22Rv1 (cell line): ENCODE measurements at regions not wholly inside any gene's neighbourhood (a gene's known extent, or its start where the extent isn't known, plus 50 kb on each side); places are given as distances from the start of the nearest gene placed in this dataset.

ENCODE experiments used
- H3K27ac ChIP-seq: fragments of 450-650 bp; 2 replicates; pipeline ENCODE4 v1.5.1; 2017
- CTCF ChIP-seq: fragments of 450-650 bp; IDR thresholded peaks from 2 replicates; pipeline ENCODE4 v1.5.1; 2017; ENCODE audit warnings: mild to moderate bottlenecking
- ZFX ChIP-seq: fragments of 450-650 bp; IDR thresholded peaks from 2 replicates; pipeline ENCODE4 v1.6.1; 2017; ENCODE audit warnings: antibody characterized with exemption, borderline replicate concordance

- no peak overlapping the region for H3K27ac ChIP-seq
- TF ChIP-seq ZFX: no peak
- TF ChIP-seq CTCF: no peak
Measured at GRCh38 chr10:113479346-113480080, 73.3 kb upstream of the HABP2 start.

GRCh38 chr10:113480081-113480360 is 72.8 kb upstream of the HABP2 start:
- H3K27ac ChIP-seq: no peak overlapping the region
- TF ChIP-seq CTCF (no peak), ZFX (no peak)

GRCh38 chr10:113480851-113481502 is 71.9 kb upstream of the HABP2 start:
- TF ChIP-seq CTCF (no peak), ZFX (no peak)
- no peak overlapping the region for H3K27ac ChIP-seq

GRCh38 chr10:113484487-113484886 is 68.4 kb upstream of the HABP2 start:
- TF ChIP-seq ZFX (no peak), CTCF (no peak)
- H3K27ac ChIP-seq: no peak overlapping the region

GRCh38 chr10:113485736-113486135 is 67.1 kb upstream of the HABP2 start:
- TF ChIP-seq CTCF (no peak), ZFX (no peak)
- H3K27ac ChIP-seq: no peak overlapping the region

- TF ChIP-seq CTCF (no peak), ZFX (no peak)
- no peak overlapping the region for H3K27ac ChIP-seq
Measured at GRCh38 chr10:113486531-113486930, 66.3 kb upstream of the HABP2 start.

GRCh38 chr10:113487154-113487553 is 65.7 kb upstream of the HABP2 start:
- TF ChIP-seq ZFX (no peak), CTCF (no peak)
- no peak overlapping the region for H3K27ac ChIP-seq
